Nephron progenitor cell (in vitro differentiated cells): ENCODE measurements at regions not wholly inside any gene's neighbourhood (a gene's known extent, or its start where the extent isn't known, plus 50 kb on each side); places are given as distances from the start of the nearest gene placed in this dataset.

Experiments
- DNase-seq: peaks from one replicate; pipeline ENCODE4 v3.0.0; 2021
- H3K27ac Mint-ChIP-seq: 2 replicates; pipeline ENCODE4 v1.8.0; 2021; ENCODE audit warnings: mild to moderate bottlenecking, moderate library complexity, mixed read lengths
- H3K27me3 Mint-ChIP-seq: 2 replicates; pipeline ENCODE4 v1.8.0; 2021; ENCODE audit warnings: mild to moderate bottlenecking, low read depth, mixed read lengths; ENCODE audit not compliant: poor library complexity
- H3K36me3 Mint-ChIP-seq: 2 replicates; pipeline ENCODE4 v1.8.0; 2021; ENCODE audit warnings: low read depth, mixed read lengths
- H3K4me1 Mint-ChIP-seq: 2 replicates; pipeline ENCODE4 v1.8.0; 2021; ENCODE audit warnings: mixed read lengths
- H3K4me3 Mint-ChIP-seq: 2 replicates; pipeline ENCODE4 v1.8.0; 2021; ENCODE audit warnings: mild to moderate bottlenecking, moderate library complexity, mixed read lengths
- H3K9me3 Mint-ChIP-seq: 2 replicates; pipeline ENCODE4 v1.8.0; 2021; ENCODE audit warnings: mild to moderate bottlenecking, moderate library complexity, mixed read lengths
- CTCF ChIP-seq: fragments of 200-600 bp; sonication (generic); IDR thresholded peaks from 2 replicates; pipeline ENCODE4 v1.5.0; 2021; ENCODE audit warnings: antibody characterized with exemption

DNA sequence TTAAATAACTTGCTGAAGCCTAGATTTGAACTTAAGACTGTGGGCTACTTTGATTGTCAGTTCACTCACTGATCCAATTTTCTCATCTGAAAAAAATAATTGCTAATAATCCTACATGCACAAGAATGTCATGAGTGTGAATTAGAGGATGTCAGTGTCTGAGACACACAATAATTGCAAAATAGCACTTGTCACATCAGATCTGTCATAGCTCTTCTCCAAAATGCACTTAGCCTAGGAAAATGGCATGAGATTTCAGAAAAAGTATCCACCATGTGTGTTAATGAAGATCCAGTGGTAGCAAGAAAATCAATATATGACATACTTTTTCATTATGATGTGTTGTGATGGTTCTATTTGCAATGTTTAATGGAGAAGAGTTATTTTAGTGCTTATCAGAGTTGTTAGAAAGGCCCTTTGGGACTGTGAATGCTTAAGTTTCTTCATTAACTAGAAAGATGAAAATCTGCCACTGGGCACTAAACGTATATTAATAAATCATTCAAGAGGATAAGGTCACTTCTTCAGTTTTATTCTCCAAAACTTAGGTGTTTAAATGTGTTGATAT lies 786.2 kb downstream of the C6orf118 start:
- Mint-ChIP-seq H3K27ac (no peak overlapping the region), H3K27me3 (no peaks in the 10 kb centered on the region), H3K4me3 (no peak overlapping the region), H3K4me1 (no peaks in the 10 kb centered on the region), H3K9me3 (peaks cover 34% of the 10 kb centered on the region), H3K36me3 (peaks cover 4% of the 10 kb centered on the region)
- no peak for TF ChIP-seq CTCF
- DNase-seq: no peak

DNA sequence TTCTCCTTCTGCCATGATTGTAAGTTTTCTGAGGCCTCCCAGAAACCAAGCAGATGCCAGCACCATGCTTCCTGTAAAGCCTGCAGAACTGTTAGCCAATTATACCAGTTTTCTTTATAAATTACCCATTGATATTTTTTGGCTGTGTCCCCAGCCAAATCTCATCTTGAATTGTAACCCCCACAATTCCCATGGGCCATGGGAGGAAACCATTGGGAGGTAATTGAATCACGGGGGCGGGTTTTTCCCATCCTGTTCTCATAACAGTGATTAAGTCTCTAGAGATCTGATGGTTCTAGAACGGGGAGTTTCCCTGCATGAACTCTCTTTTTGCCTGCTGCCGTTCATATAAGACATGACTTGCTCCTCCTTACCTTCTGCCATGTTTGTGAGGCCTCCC lies 788.5 kb downstream of the C6orf118 start:
- Mint-ChIP-seq H3K36me3 (peaks cover 4% of the 10 kb centered on the region), H3K4me3 (no peak overlapping the region), H3K27ac (no peak overlapping the region), H3K4me1 (no peaks in the 10 kb centered on the region), H3K27me3 (no peaks in the 10 kb centered on the region), H3K9me3 (peaks cover 33% of the 10 kb centered on the region)
- TF ChIP-seq CTCF: no peak
- DNase-seq: no peak

GRCh38 chr6:164507206-164507940 lies 802.0 kb downstream of the C6orf118 start:
- no peak for TF ChIP-seq CTCF
- DNase-seq: no peak
- Mint-ChIP-seq H3K9me3 (peaks cover 7% of the 10 kb centered on the region), H3K4me3 (peak overlapping the region; percentile 20), H3K36me3 (no peaks in the 10 kb centered on the region), H3K4me1 (peaks cover 44% of the 10 kb centered on the region), H3K27me3 (no peaks in the 10 kb centered on the region), H3K27ac (peak overlapping the region; percentile 62)

GRCh38 chr6:164505425-164505824 lies 804.0 kb downstream of the C6orf118 start:
- no peak overlapping the region for H3K4me3 Mint-ChIP-seq
- TF ChIP-seq CTCF: no peak
- peaks cover 4% of the 10 kb centered on the region for H3K9me3 Mint-ChIP-seq
- no peak overlapping the region for H3K27ac Mint-ChIP-seq
- no peaks in the 10 kb centered on the region for H3K36me3 Mint-ChIP-seq
- peaks cover 39% of the 10 kb centered on the region for H3K4me1 Mint-ChIP-seq
- no peaks in the 10 kb centered on the region for H3K27me3 Mint-ChIP-seq
- DNase-seq: no peak

GRCh38 chr6:164502833-164503232 lies 806.6 kb downstream of the C6orf118 start:
- Mint-ChIP-seq H3K4me3 (no peak overlapping the region), H3K27ac (peak overlapping the region; percentile 11), H3K36me3 (no peaks in the 10 kb centered on the region)

More at GRCh38 chr6:164502833-164503232, 806.6 kb downstream of the C6orf118 start:
- Mint-ChIP-seq H3K27me3 (no peaks in the 10 kb centered on the region), H3K9me3 (peaks cover 4% of the 10 kb centered on the region), H3K4me1 (peaks cover 23% of the 10 kb centered on the region)
- DNase-seq: no peak
- no peak for TF ChIP-seq CTCF
